ENCODE measurements at regions not wholly inside any gene's neighbourhood (a gene's known extent, or its start where the extent isn't known, plus 50 kb on each side); places are given as distances from the start of the nearest gene placed in this dataset.

DNA sequence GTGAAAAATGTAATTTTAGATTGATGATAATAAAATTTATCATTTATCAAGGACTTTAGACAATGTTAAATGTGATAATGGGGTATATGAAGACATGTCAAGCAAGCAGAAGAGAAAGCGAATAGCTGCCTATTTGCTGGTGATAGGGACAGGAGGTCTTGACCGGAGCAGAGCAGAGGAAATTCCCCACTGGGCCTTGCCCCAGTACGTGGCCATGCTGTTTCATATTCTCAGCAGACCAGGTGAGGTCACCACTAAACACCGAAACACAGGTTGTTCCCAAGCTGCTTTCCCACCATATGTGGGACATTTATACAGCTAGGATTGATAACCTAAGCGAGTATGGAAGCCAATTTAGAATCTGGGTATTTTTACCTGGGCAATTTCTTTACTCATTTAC is 1629.6 kb downstream of the FAM181B start:
- H2AK9ac ChIP-seq (replicated peaks; ENCODE audit: low read depth, low read length, poor library complexity) = no peak overlapping the region
- CTCF ChIA-PET = no interaction called here
- H3K4me1 ChIP-seq (ENCODE audit: control insufficient read depth, insufficient read depth, low read length) = no peaks in the 10 kb centered on the region
- H3K9me1 ChIP-seq (ENCODE audit: insufficient read depth, low read length) = no peaks in the 10 kb centered on the region
- no peaks in the 10 kb centered on the region for H3K79me1 ChIP-seq (ENCODE audit: low read depth in 1 of 2, low read length in 2 of 2)
- WGBS, 2 experiments (ENCODE audit: extremely low coverage in 2 of 2, insufficient read length in 1 of 2) = no CpG with 5 or more reads among the region's 5 CpGs
- no peak overlapping the region for H3K14ac ChIP-seq (replicated peaks; ENCODE audit: low read depth, low read length)
- BruUV-seq (replicated peaks) = no TSS peak
- TF ChIP-seq MAZ (IDR thresholded peaks at IDR 0.05; ENCODE audit: borderline replicate concordance, low read depth, low read length) (no peak), RFX5 (IDR thresholded peaks at IDR 0.05; ENCODE audit: low read depth, low read length) (no peak)
- TF ChIP-seq, protein P1, sequence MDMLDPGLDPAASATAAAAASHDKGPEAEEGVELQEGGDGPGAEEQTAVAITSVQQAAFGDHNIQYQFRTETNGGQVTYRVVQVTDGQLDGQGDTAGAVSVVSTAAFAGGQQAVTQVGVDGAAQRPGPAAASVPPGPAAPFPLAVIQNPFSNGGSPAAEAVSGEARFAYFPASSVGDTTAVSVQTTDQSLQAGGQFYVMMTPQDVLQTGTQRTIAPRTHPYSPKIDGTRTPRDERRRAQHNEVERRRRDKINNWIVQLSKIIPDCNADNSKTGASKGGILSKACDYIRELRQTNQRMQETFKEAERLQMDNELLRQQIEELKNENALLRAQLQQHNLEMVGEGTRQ (IDR thresholded peaks at IDR 0.05; ENCODE audit: low read depth, low read length) = no peak
- H2BK120ac ChIP-seq (ENCODE audit: low read depth, low read length) = no peak overlapping the region
- in situ Hi-C loops (cut with MboI; ENCODE audit: low sequenced_read_pairs) (no loop called here), intact Hi-C loops (cut with micrococcal nuclease) (no loop called here), dilution Hi-C loops (cut with HindIII; ENCODE audit: low sequenced_read_pairs, unreplicated experiment) (no loop called here)
- H3K36me3 ChIP-seq (ENCODE audit: control insufficient read depth, insufficient read depth, low read length) = no peaks in the 10 kb centered on the region
- no peak overlapping the region for H4K8ac ChIP-seq (ENCODE audit: low read depth in 2 of 2, low read length in 2 of 2)
- H3K9me3 ChIP-seq (ENCODE audit: control insufficient read depth, insufficient read depth, low read length) = no peaks in the 10 kb centered on the region
- no peaks in the 10 kb centered on the region for H3K27me3 ChIP-seq (ENCODE audit: control insufficient read depth, insufficient read depth, low read length)
- no peak overlapping the region for H2BK15ac ChIP-seq (ENCODE audit: low read depth, low read length)
- no peak overlapping the region for H3K4ac ChIP-seq (ENCODE audit: low read depth, low read length)
- no peak overlapping the region for H2BK20ac ChIP-seq (ENCODE audit: low read depth, low read length)
- H2AFZ ChIP-seq (replicated peaks; ENCODE audit: low read length, poor library complexity) = no peak overlapping the region
- DNase-seq (no peak), ATAC-seq (ENCODE audit: low read depth) (no peak)
- no peak overlapping the region for H4K91ac ChIP-seq (ENCODE audit: insufficient read depth, low read depth, low read length)
- no peak overlapping the region for H3K23ac ChIP-seq (ENCODE audit: low read depth, low read length)
- H3K27ac ChIP-seq (ENCODE audit: insufficient read depth, low read length) = no peak overlapping the region
- no peak overlapping the region for H4K5ac ChIP-seq (ENCODE audit: low read depth, low read length)
- H3K4me2 ChIP-seq (ENCODE audit: low read depth, low read length) = no peak overlapping the region
- no peak overlapping the region for H3K4me3 ChIP-seq (ENCODE audit: insufficient read depth, low read depth, low read length)
- H3K9ac ChIP-seq (ENCODE audit: low read depth, low read length) = no peak overlapping the region
- no peak overlapping the region for H3K56ac ChIP-seq (ENCODE audit: extremely low read depth, insufficient read depth, low read length)
- POLR2A ChIA-PET (ENCODE audit: unreplicated experiment) = no interaction called here
- H2AK5ac ChIP-seq (ENCODE audit: low read depth, low read length) = no peak overlapping the region
- H2BK5ac ChIP-seq (ENCODE audit: low read depth, low read length, poor library complexity, severe bottlenecking) = no peak overlapping the region
- H3K18ac ChIP-seq (ENCODE audit: low read depth, low read length) = no peak overlapping the region
- H4K20me1 ChIP-seq (ENCODE audit: insufficient read depth, low read length) = no peaks in the 10 kb centered on the region
